ENCODE measurements at regions not wholly inside any gene's neighbourhood (a gene's known extent, or its start where the extent isn't known, plus 50 kb on each side); places are given as distances from the start of the nearest gene placed in this dataset.
"Not testable (repeated sequence)": the region's sequence is repeated elsewhere in the genome, so short reads cannot be mapped to it uniquely, and the experiment has no call there.

DNA sequence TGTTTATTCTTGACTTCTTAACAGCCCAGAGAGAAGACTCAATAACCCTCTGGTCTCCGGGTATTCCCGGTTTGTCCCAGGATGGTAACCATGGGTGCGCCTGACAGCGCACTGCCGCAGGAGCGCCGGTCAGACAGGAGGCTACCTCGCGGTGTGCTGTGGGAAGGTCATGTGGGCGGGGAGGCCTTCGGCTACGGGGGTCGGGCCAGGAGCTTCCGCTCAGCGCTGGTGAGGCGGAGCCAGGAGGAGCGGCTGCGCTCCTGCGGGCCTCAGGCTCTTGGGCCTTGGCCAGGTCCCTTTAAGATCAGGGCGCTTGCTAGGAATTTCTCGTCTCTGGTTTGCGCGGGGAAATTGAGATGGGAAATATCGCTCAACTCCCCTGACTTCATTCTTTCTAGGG, 182.3 kb upstream of the NDN start:
- DNase-seq (ENCODE audit: low read depth) = no peak

DNA sequence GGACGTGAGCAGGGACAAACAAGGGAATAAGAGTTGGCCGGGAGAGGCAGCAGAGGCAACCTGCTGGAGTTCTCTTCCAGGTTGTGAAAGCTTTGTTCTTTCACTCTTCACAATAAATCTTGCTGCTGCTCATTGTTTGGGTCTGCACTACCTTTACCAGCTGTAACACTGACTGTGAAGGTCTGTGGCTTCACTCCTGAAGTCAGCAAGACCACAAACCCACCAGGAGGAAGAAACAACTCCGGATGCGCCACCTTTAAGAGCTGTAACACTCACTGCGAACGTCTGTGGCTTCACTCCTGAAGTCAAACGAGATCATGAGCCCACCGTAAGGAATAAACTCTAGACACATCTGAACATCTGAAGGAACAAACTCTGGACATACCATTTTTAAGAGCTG, 186.5 kb upstream of the NDN start:
- not testable (repeated sequence) for DNase-seq (ENCODE audit: low read depth); H3K4me3 ChIP-seq (ENCODE audit: control insufficient read depth, low read depth, low read length)

More for the DNA sequence above, 182.3 kb upstream of the NDN start:
- no peak for TF ChIP-seq CTCF (IDR thresholded peaks at IDR 0.05; ENCODE audit: control insufficient read depth, insufficient read depth, low read depth, low read length, missing control alignments)
- H3K4me3 ChIP-seq (ENCODE audit: control insufficient read depth, low read depth, low read length) = no peak overlapping the region

GRCh38 chr15:23877502-23878412, 190.7 kb upstream of the NDN start:
- H3K4me3 ChIP-seq (ENCODE audit: control insufficient read depth, low read depth, low read length) = no peak overlapping the region
- peak; percentile 26 for TF ChIP-seq CTCF (IDR thresholded peaks at IDR 0.05; ENCODE audit: control insufficient read depth, insufficient read depth, low read depth, low read length, missing control alignments)
- DNase-seq (ENCODE audit: low read depth) = no peak

GRCh38 chr15:23881291-23881690, 194.2 kb upstream of the NDN start:
- no peak for TF ChIP-seq CTCF (IDR thresholded peaks at IDR 0.05; ENCODE audit: control insufficient read depth, insufficient read depth, low read depth, low read length, missing control alignments)
- H3K4me3 ChIP-seq (ENCODE audit: control insufficient read depth, low read depth, low read length) = no peak overlapping the region
- no peak for DNase-seq (ENCODE audit: low read depth)

GRCh38 chr15:23890218-23890617, 203.1 kb upstream of the NDN start:
- no peak for DNase-seq (ENCODE audit: low read depth)
- no peak for TF ChIP-seq CTCF (IDR thresholded peaks at IDR 0.05; ENCODE audit: control insufficient read depth, insufficient read depth, low read depth, low read length, missing control alignments)

DNA sequence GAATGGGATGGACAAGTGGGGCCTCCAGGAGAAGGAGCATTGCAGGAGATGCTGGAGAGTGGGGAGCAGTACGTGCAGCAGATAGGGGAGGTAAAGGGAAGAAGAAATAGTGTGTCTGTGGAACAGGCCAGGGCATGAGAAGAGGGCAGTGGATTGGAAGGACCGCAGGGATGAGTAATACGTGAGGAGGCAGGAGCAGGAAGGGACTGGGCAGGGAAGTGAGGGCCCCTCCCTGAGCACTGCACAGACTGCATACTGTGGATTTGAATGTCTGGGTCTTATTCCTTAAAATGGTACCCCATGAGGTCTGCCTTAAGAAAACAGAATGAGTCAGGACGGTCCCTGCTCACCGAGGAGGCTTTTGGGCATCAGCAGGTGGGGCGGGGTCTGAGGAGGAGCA, 210.0 kb upstream of the NDN start:
- TF ChIP-seq CTCF (IDR thresholded peaks at IDR 0.05; ENCODE audit: control insufficient read depth, insufficient read depth, low read depth, low read length, missing control alignments) = no peak
- no peak overlapping the region for H3K4me3 ChIP-seq (ENCODE audit: control insufficient read depth, low read depth, low read length)

More at GRCh38 chr15:23890218-23890617, 203.1 kb upstream of the NDN start:
- H3K4me3 ChIP-seq (ENCODE audit: control insufficient read depth, low read depth, low read length) = no peak overlapping the region

GRCh38 chr15:23897531-23897930, 210.4 kb upstream of the NDN start:
- DNase-seq (ENCODE audit: low read depth) = no peak
- no peak for TF ChIP-seq CTCF (IDR thresholded peaks at IDR 0.05; ENCODE audit: control insufficient read depth, insufficient read depth, low read depth, low read length, missing control alignments)
- H3K4me3 ChIP-seq (ENCODE audit: control insufficient read depth, low read depth, low read length) = no peak overlapping the region

More for the DNA sequence above, 210.0 kb upstream of the NDN start:
- DNase-seq (ENCODE audit: low read depth) = no peak
